Glutamatergic neuron (in vitro differentiated cells): ENCODE measurements at regions not wholly inside any gene's neighbourhood (a gene's known extent, or its start where the extent isn't known, plus 50 kb on each side); places are given as distances from the start of the nearest gene placed in this dataset.
A peak's percentile ranks its signal among the peaks of the same experiment; 100 is the strongest.

Experiments used
- DNase-seq: peaks from one replicate; pipeline ENCODE4 v3.0.0; 2022
- H3K27ac Mint-ChIP-seq: one replicate; pipeline ENCODE4 v1.8.0; 2020; ENCODE audit warnings: mild to moderate bottlenecking, mixed read lengths, inconsistent platforms; ENCODE audit not compliant: unreplicated experiment
- H3K27me3 Mint-ChIP-seq: one replicate; pipeline ENCODE4 v1.8.0; 2020; ENCODE audit warnings: mild to moderate bottlenecking, moderate library complexity, mixed read lengths, inconsistent platforms; ENCODE audit not compliant: unreplicated experiment
- H3K36me3 Mint-ChIP-seq: one replicate; pipeline ENCODE4 v1.8.0; 2020; ENCODE audit warnings: mild to moderate bottlenecking, mixed read lengths, inconsistent platforms; ENCODE audit not compliant: unreplicated experiment
- H3K4me1 Mint-ChIP-seq: one replicate; pipeline ENCODE4 v1.8.0; 2020; ENCODE audit warnings: mild to moderate bottlenecking, low read depth, mixed read lengths, inconsistent platforms; ENCODE audit not compliant: unreplicated experiment
- H3K4me3 Mint-ChIP-seq: one replicate; pipeline ENCODE4 v1.8.0; 2020; ENCODE audit warnings: mild to moderate bottlenecking, mixed read lengths, inconsistent platforms; ENCODE audit not compliant: unreplicated experiment
- H3K9me3 Mint-ChIP-seq: one replicate; pipeline ENCODE4 v1.8.0; 2020; ENCODE audit warnings: mild to moderate bottlenecking, moderate library complexity, mixed read lengths, inconsistent platforms; ENCODE audit not compliant: unreplicated experiment
- CTCF ChIP-seq: fragments of 200-600 bp; sonication (generic); IDR thresholded peaks from one replicate; pipeline ENCODE4 v1.5.0; 2021; ENCODE audit not compliant: partially characterized antibody, unreplicated experiment

DNA sequence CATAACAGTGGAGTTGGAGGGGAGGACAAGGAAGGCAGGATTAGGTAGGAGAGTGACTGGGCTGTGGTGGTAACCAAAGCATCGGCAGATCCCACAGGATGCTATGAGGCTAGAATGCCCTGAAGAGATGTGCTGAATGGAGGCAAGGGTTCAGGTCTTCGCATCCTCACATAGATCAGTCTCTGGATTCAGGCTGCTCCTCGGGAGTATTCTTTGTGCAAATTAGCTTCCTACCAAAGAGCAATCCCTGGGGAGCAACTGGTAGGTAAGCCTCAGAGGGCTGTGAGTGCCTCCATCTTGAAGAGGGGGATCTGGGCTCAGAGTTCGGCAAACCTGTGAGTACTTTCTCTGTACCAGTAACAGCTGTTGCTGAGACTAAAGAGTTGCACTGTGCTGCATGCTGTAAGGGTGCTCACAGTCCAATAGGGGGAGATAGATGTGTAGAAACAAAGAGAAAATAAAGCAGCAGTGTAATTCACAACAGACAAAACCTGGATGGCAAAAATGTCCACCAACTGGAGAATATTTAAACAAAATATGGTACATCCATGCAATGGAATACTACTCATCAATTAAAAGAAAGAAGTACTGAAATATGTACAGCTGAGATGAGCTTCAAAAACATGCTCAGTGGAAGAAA, 322.4 kb upstream of the DEPDC1 start:
- H3K4me3 Mint-ChIP-seq, result no peak overlapping the region
- peaks cover 3% of the 10 kb centered on the region for H3K27me3 Mint-ChIP-seq
- H3K36me3 Mint-ChIP-seq, result no peaks in the 10 kb centered on the region
- H3K27ac Mint-ChIP-seq, result no peak overlapping the region
- TF ChIP-seq CTCF, result peak; percentile 64
- H3K9me3 Mint-ChIP-seq, result peaks cover 2% of the 10 kb centered on the region
- peaks cover under 1% of the 10 kb centered on the region for H3K4me1 Mint-ChIP-seq
- DNase-seq, result no peak

DNA sequence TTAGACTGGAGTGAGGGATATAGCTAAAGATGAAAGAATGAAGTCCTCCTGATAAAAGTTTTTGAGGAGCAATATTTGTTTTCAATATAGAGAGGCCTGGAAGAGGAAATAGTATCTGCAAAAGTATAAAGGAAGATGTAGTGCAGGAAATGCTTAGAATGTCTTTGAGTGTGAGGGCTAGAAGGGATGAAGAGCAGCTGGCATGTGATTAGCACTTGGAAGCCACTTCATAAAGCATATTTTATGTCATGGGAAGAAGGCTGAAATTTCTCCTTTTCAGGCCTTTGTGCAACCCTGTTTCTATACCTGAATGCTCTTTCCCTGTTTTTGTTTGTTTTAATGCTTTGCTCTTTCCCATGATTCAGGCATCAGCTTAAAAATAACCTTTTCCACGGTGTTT, 323.3 kb upstream of the DEPDC1 start:
- no peak for DNase-seq
- H3K4me1 Mint-ChIP-seq, result no peaks in the 10 kb centered on the region
- peaks cover 2% of the 10 kb centered on the region for H3K27me3 Mint-ChIP-seq

GRCh38 chr1:68826836-68827235, 330.0 kb upstream of the DEPDC1 start:
- no peak for DNase-seq
- H3K27ac Mint-ChIP-seq, result no peak overlapping the region

More for the DNA sequence above, 323.3 kb upstream of the DEPDC1 start:
- H3K36me3 Mint-ChIP-seq, result no peaks in the 10 kb centered on the region
- peaks cover 2% of the 10 kb centered on the region for H3K9me3 Mint-ChIP-seq
- no peak overlapping the region for H3K27ac Mint-ChIP-seq
- TF ChIP-seq CTCF, result no peak
- H3K4me3 Mint-ChIP-seq, result no peak overlapping the region

DNA sequence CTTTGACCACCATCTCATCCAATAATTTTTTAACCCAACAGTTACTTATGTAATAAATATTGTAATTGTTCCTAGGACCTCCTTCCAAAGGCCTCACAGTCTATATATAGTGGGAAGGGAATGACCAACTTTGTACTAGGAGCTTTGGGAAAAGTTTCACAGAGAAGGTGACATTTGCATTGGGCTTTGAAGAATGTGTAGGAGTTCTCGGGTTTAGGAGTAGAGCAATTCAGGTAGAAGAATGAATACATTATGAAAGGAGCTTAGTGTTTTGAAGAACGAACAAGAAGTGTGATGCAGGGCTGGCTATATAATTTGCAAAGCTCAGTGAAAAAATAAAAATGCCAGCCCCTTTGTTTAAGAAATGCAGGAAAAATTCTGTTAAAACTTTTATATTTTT, 330.4 kb upstream of the DEPDC1 start:
- Mint-ChIP-seq H3K27me3 (no peaks in the 10 kb centered on the region), H3K9me3 (peaks cover 6% of the 10 kb centered on the region), H3K27ac (no peak overlapping the region), H3K4me1 (no peaks in the 10 kb centered on the region), H3K4me3 (no peak overlapping the region), H3K36me3 (peaks cover 10% of the 10 kb centered on the region)
- TF ChIP-seq CTCF, result no peak
- no peak for DNase-seq

More at GRCh38 chr1:68826836-68827235, 330.0 kb upstream of the DEPDC1 start:
- no peak for TF ChIP-seq CTCF
- Mint-ChIP-seq H3K9me3 (peaks cover 6% of the 10 kb centered on the region), H3K4me1 (no peaks in the 10 kb centered on the region), H3K27me3 (no peaks in the 10 kb centered on the region), H3K4me3 (no peak overlapping the region), H3K36me3 (peaks cover 10% of the 10 kb centered on the region)

GRCh38 chr1:68828013-68828412, 331.1 kb upstream of the DEPDC1 start:
- TF ChIP-seq CTCF, result no peak
- Mint-ChIP-seq H3K27me3 (no peaks in the 10 kb centered on the region), H3K4me1 (no peaks in the 10 kb centered on the region), H3K9me3 (peaks cover 6% of the 10 kb centered on the region), H3K27ac (no peak overlapping the region), H3K36me3 (peaks cover 10% of the 10 kb centered on the region), H3K4me3 (no peak overlapping the region)
- DNase-seq, result no peak
